HG03342 (cell line): ENCODE measurements at regions not wholly inside any gene's neighbourhood (a gene's known extent, or its start where the extent isn't known, plus 50 kb on each side); places are given as distances from the start of the nearest gene placed in this dataset.
"Not testable (repeated sequence)": the region's sequence is repeated elsewhere in the genome, so short reads cannot be mapped to it uniquely, and the experiment has no call there.

ENCODE experiments used
- ATAC-seq: cut with Tn5 transposase; IDR thresholded peaks from one replicate; pipeline ENCODE4 v1.9.1; 2021; ENCODE audit warnings: mild to moderate bottlenecking, moderate library complexity; ENCODE audit not compliant: unreplicated experiment

DNA sequence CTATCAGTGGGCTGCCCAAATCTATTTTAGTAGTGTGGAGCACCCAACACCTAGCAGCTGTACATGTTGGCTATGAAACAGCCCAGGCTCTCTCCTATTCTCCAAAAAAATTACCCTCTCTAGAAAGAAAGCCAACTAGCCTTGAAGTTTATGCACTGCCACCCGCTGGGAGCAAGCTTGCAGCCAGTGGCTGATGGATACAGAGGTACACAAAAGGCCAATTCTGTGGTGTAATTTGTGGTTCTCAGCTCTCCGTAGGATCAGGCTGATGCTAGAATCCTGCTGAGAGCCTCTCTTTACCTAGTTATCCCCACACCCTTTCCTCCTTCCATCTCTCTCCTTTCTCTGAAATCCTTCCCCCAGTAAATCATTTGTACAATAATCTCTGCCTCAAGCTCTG, 1120.7 kb downstream of the DIAPH3 start:
- no peak for ATAC-seq

DNA sequence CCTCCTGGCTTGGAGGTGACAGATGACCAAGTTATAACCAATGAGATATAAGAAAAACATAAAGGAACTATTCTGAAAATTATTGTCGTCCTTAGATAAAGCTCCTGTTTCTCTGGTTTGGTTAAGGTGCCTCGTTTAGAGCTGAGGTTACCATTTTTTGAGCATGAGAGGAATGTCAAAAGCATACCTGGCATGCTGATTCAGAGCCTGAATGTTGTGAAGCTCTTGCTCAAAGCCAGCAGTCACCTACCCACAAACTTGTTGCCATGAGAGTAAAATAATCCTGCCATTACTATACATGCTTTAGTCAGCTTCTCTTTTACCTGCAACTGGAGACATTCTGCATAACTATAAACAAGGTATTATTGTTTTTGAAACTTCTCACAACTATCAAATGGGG, 1116.2 kb downstream of the DIAPH3 start:
- no peak for ATAC-seq

- ATAC-seq = no peak
Observed at GRCh38 chr13:59061621-59062020, 1102.1 kb downstream of the DIAPH3 start.

GRCh38 chr13:59064042-59064441, 1099.7 kb downstream of the DIAPH3 start:
- no peak for ATAC-seq

DNA sequence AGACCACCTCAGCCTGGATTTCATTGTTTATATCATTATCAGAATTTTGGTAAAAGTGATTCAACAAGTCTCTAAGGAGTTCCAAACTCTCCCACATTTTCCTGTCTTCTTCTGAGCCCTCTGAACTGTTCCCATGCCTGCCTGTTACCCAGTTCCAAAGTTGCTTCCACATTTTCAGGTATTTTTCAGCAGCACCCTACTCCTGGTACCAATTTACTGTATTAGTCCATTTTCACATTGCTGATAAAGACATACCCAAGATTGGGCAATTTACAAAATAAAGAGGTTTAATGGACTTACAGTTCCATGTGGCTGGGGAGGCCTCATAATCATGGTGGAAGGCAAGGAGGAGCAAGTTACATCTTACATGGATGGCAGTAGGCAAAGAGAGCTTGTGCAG, 1087.3 kb downstream of the DIAPH3 start:
- ATAC-seq = not testable (repeated sequence)

DNA sequence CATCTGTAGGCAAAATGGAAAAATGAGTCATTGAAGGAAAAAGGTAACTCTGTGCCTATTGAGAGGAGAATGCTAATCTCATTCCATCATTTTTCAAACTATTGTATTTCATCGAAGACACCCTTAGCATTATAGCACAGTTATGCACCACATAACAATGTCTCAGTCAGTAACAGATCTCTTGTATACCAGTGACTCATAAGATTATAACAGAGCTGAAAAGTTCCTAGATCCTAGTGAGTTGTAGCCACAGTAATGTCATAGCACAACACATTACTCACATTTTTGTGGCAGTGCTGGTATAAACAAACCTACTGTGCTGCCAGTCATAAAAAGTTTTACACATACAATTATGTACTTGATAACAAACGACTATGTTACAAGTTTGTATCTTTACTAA, 1077.6 kb downstream of the DIAPH3 start:
- ATAC-seq = no peak

- no peak for ATAC-seq
Observed at GRCh38 chr13:59088716-59089115, 1075.0 kb downstream of the DIAPH3 start.

DNA sequence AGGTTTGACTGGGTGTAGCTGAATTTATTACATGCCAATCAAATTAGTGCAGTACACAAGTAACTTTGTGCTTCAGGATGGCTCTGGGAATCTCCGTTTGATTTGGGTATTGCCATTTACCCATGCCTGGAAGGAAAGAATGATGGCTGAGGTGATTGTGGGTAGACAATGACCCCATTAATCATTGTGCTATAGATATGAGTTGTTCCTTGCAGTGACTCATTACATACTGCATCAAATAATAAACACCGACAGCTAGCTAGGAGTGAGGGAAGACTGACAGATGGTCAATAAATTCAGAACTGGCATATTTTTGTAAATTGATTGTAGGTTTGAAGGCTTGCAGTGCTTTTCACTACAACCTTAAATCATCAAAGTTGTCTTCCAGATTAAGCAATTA, 1069.5 kb downstream of the DIAPH3 start:
- no peak for ATAC-seq

GRCh38 chr13:59099182-59099974, 1064.3 kb downstream of the DIAPH3 start:
- ATAC-seq = no peak

- no peak for ATAC-seq
Observed at GRCh38 chr13:59103004-59103768, 1060.5 kb downstream of the DIAPH3 start.

DNA sequence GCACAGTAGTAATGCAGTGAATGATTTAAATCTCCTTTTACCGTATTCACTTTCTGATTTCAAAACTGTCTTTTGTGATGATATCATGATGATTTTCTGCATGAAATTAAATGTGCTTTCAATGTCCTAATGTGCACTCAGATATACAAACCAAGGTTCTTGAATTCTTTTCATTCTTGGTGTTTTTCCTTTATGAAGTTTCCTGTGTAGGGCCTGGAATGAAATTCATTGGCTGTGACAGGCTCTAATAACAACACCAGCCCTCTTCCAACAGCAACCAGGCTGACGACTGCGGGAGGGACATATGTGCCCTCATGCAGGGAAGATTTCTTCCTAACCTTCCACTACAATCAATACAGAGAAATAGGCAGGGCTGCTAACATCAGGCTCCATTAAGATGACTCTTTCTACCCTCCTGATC, 1052.0 kb downstream of the DIAPH3 start:
- no peak for ATAC-seq

DNA sequence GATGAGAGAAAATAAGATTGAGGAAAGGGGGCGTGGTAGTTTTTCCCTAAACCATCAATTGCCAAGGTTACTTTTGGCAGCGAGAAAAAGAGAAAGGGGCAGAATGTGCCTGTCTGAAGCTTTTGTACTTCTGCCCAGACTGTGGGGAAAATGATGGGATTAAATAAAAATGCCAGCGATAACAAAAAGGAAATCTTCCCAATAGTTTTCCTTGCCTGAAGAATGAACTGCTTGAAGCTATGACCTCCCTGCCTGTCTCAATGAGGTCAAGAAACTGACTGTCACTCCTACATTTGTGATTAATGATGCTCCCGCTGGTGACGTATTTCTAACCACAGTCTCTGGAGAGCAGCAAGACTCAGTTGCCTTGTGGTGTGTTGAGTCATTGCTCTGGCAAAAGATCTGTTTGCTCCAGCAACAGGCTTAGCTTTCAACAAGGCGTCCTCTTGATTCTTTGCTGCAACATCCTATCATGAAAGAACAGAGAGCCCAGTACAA, 1051.5 kb downstream of the DIAPH3 start:
- ATAC-seq = no peak

- no peak for ATAC-seq
Observed at GRCh38 chr13:59119475-59119874, 1044.3 kb downstream of the DIAPH3 start.

DNA sequence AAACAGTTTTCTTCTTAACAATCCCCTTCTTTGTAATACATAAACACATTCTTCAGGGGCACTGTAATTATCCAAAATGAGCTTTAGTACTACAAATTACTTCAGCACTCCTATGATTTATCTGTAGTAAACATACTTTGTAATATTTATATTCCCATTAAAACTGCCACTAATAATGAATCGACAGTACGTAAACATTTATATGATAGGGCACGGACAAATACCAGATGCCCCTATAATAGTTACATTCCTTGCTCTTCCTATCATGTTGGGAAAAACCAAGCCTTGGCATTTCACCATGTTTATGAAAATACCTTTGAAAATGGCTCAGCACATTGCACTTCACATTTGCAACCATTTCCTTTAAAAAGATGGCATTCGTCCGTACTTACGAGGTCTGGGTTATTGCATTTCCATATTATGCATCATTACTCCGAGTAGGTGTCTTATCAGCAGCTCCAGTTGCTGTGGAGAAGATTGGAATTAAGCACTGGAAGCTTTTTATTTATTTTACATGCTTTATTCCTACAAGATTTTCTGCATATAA, 1043.4 kb downstream of the DIAPH3 start:
- ATAC-seq = no peak

DNA sequence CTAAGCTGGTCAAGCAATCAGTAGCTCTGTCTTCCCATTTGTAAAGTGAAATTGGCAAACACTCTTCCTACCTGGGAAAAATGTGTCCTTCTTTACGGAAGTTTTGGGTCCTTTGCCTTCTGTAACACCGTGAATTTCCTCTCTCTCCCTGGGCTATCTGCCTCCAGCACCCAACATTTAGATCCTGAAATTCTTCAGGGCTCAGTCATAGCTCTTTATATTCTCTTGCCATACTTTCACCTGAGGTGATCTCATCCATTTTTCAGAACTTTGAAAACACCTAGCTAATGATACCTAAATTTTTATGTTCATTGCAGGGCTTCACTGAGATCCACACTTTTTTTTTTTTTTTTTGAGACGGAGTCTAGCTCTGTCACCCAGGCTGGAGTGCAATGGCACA, 1042.2 kb downstream of the DIAPH3 start:
- ATAC-seq = no peak

DNA sequence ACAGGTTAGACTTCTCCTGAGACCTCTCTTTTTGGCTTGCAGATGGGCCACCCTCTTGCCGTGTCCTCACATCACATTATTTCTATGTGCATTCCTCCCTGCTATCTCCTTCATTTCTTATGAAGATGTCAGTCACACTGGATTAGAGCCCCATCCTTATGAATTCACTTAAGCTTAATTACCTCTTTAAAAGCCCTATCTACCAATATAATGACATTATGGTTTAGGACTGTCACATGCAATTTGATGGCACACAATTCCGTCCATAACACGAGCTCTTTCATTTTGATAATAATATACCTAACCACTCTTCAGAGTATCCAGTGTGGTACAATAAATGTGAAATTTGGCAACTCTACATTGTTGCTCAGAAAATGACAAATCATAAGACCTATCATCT, 1037.3 kb downstream of the DIAPH3 start:
- no peak for ATAC-seq

DNA sequence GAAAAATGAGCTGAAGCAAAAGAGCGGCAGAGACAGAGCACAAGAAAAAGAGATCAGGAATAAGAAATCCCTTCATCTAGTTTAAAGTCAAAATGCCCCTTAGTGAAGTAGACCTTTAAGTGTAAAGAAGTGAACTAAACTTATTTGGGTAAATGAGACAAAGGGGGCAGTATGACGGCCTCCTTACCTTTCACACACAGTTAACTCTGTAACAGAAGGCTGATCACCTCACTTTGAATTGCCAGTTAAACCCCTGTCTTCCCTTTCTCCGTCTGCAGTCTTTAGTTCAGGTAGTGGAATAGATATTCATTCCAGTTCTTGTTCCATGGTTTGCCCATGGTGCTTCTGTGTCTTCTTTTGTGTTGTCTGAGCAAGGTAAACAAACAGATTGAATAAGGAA, 1029.8 kb downstream of the DIAPH3 start:
- ATAC-seq = no peak

DNA sequence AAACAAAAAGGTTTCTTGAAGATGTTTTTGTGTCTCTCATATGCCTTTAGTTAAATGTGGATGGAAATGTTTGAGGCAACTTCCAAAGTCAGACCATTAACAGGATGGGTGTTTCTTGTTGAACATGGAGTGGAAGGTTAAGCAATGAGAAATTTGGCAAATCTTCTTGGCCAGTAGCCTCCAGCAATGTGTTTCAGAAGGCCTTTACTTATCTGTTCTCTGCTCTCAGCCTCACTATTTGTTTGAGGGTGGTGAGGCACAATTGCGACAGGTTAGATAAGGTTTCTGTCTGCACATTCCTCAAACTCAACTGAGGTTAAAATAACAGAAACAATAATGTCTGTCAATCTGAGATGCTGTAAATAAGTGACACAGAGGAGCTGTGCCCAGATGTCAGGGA, 1019.0 kb downstream of the DIAPH3 start:
- no peak for ATAC-seq

DNA sequence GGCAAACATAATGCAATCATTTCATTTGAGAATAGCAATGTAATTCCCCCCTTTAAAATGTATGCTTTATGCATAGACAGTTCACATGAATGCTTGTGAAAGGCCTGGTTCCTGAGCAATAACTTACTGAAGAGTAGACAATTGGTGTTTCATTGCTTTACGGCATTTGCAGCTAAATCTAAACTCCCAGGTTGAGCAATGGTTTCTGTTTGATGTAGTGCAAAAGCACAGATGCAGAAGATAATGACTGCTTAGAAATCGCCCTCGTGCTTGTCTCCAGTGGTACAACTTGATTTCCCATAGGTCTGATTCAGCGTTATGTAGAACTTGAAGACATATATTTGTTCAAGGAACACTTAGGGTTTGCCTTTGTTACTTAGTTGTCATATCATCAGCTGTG, 1018.3 kb downstream of the DIAPH3 start:
- no peak for ATAC-seq

- no peak for ATAC-seq
Observed at GRCh38 chr13:59157181-59157580, 1006.5 kb downstream of the DIAPH3 start.

DNA sequence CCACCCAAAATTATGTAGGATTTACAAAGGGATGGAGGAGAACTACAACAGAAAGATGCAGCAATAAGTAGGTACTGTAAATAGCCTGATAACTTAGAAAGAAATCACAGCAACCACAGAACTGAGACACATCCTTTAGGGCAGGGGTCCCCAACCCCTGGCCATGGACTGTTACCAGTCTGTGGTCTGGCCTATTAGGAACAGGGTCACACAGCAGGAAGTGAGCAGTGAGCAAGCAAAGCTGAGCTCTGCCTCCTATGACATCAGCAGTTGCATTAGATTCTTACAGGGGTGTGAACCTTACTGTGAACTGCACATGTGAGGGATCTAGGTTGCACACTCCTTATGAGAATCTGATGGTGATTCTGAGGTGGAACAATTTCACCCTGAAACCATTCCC, 997.6 kb downstream of the DIAPH3 start:
- ATAC-seq = no peak

DNA sequence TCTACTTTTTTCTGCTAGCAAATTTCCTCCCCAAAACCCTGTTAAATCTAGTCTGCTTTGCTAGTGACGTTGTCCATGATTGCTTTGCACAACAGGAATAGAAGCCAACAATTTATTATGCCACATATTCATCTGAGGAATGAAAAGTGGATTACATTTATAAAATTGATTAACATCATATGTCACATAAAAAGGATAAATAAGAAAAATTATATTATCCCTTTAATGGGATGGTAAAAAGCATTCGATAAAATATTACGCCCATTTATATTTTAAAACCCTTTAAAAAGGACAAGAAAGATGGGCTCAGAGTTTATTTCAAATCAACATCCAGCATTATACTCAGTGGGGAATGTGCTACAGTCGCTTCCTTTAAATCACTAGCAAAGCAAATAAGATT, 991.7 kb downstream of the DIAPH3 start:
- no peak for ATAC-seq
